Activated T-cell treated with anti-CD3 and anti-CD28 coated beads, Interleukin-2, amount 50 U/mL, for 4 hours (primary cell): ENCODE measurements at regions not wholly inside any gene's neighbourhood (a gene's known extent, or its start where the extent isn't known, plus 50 kb on each side); places are given as distances from the start of the nearest gene placed in this dataset.
"Not testable (repeated sequence)": the region's sequence is repeated elsewhere in the genome, so short reads cannot be mapped to it uniquely, and the experiment has no call there.

ENCODE experiments used
- ATAC-seq, 2 donors: fragments of 200-7000 bp; cut with Tn5 transposase; one replicate each; pipeline ENCODE4 v1.10.0; 2021
- DNase-seq: peaks from one replicate; pipeline ENCODE4 v3.0.0-alpha.2; 2020
- H3K27me3 Mint-ChIP-seq: one replicate; pipeline ENCODE4 v1.8.0; 2021; ENCODE audit warnings: low read depth, mixed read lengths
- H3K36me3 Mint-ChIP-seq: one replicate; pipeline ENCODE4 v1.8.0; 2022; ENCODE audit warnings: mixed read lengths; ENCODE audit not compliant: insufficient read depth
- H3K4me1 Mint-ChIP-seq: one replicate; pipeline ENCODE4 v1.8.0; 2021; ENCODE audit warnings: low read depth, mixed read lengths
- H3K4me3 Mint-ChIP-seq: one replicate; pipeline ENCODE4 v1.8.0; 2021; ENCODE audit warnings: mild to moderate bottlenecking, moderate library complexity, mixed read lengths
- H3K9me3 Mint-ChIP-seq: one replicate; pipeline ENCODE4 v1.8.0; 2021; ENCODE audit warnings: mixed read lengths

- Mint-ChIP-seq H3K4me3 (no peak overlapping the region), H3K36me3 (no peaks in the 10 kb centered on the region), H3K9me3 (peaks cover 7% of the 10 kb centered on the region), H3K27me3 (no peaks in the 10 kb centered on the region), H3K4me1 (no peaks in the 10 kb centered on the region)
- ATAC-seq = no peak
- no peak for DNase-seq
Observed at GRCh38 chr18:39586741-39587140, 2021.1 kb upstream of the CELF4 start.

DNA sequence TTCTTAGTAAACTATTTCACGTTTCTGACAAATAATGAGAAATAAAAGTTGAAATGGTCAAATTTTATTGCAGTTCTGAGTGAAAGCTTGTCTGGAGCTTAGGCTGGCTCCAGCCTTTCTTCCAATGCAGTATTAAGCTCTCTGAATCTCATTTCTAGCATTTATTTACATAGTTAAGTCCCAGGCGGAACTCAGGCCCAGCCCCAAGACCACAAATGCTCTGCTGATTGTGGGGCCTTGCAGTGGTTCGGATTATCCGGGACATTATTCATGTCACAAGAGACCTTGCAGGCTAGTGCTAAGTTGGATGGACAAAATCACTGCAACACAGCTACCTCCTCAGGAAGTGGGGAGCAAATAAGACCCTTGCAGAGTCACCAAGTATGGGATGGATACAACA, 2009.3 kb upstream of the CELF4 start:
- DNase-seq = no peak
- Mint-ChIP-seq H3K27me3 (no peaks in the 10 kb centered on the region), H3K4me3 (no peak overlapping the region), H3K36me3 (no peaks in the 10 kb centered on the region), H3K4me1 (no peaks in the 10 kb centered on the region), H3K9me3 (peaks cover 16% of the 10 kb centered on the region)
- ATAC-seq = no peak

DNA sequence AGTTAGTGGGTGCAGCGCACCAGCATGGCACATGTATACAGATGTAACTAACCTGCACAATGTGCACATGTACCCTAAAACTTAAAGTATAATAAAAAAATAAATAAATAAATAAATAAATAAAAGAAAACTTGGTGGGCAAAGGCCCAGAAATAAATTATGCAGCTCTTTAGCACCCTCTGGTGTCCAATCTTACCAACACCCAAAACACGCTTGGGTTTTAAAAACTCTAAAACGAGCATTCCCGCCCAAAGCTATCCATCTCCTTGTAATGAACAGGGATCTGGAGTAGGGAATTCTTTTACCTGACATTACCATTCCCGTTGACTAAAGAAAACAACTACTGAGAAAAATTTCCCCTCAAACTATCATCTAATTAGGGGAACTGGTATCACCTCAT, 2005.9 kb upstream of the CELF4 start:
- ATAC-seq (no peak), DNase-seq (no peak)
- no peaks in the 10 kb centered on the region for H3K36me3 Mint-ChIP-seq
- peaks cover 16% of the 10 kb centered on the region for H3K9me3 Mint-ChIP-seq
- H3K4me1 Mint-ChIP-seq = no peaks in the 10 kb centered on the region
- H3K4me3 Mint-ChIP-seq = no peak overlapping the region
- H3K27me3 Mint-ChIP-seq = no peaks in the 10 kb centered on the region

GRCh38 chr18:39565551-39566230, 2000.1 kb upstream of the CELF4 start:
- not testable (repeated sequence) for H3K27me3 Mint-ChIP-seq, ATAC-seq, H3K4me3 Mint-ChIP-seq, DNase-seq, H3K36me3 Mint-ChIP-seq, H3K9me3 Mint-ChIP-seq, H3K4me1 Mint-ChIP-seq

DNA sequence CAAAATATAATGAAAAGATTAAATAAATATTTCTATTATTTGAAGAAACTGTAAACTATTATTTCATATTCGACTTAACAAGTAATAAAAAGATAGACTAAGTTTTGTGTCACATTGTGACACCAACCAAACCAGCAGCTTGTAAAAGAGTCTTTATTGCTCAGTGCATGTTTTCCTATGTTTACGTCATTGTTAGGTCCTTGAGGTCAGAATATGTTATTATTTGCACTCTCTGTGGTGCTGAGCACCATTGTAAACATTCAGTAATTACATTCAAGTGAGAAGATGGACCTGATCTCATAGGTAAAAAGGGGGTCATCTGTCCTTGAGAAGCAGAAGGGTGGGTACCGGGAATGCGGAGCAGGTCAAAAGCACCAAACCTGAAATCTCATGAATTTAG, 1999.1 kb upstream of the CELF4 start:
- ATAC-seq (no peak), DNase-seq (no peak)
- Mint-ChIP-seq H3K36me3 (no peaks in the 10 kb centered on the region), H3K4me3 (no peak overlapping the region), H3K9me3 (peaks cover 4% of the 10 kb centered on the region), H3K27me3 (no peaks in the 10 kb centered on the region), H3K4me1 (no peaks in the 10 kb centered on the region)

DNA sequence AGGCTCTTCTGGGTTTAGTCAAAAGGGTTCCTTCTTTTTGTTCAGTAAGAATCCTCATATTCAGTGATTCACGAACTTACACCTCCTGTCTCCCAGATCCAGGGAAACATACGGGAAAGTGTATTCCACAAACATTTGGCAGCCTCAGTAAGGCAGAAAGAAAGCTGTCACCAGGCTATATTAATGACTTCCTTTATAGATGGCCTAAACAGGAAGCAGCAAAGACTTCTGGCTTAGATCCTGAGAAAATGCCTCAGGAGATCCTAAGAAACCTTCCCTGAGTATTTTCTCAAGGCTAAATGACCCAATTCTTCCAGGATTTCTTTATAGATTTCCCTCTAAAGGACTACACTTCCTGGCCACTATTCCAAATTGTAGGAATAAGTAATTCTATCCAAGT, 1995.5 kb upstream of the CELF4 start:
- Mint-ChIP-seq H3K36me3 (no peaks in the 10 kb centered on the region), H3K4me3 (no peak overlapping the region), H3K9me3 (peaks cover 4% of the 10 kb centered on the region), H3K27me3 (no peaks in the 10 kb centered on the region), H3K4me1 (no peaks in the 10 kb centered on the region)
- DNase-seq = no peak
- no peak for ATAC-seq

- no peaks in the 10 kb centered on the region for H3K36me3 Mint-ChIP-seq
- H3K27me3 Mint-ChIP-seq = no peaks in the 10 kb centered on the region
- peaks cover 4% of the 10 kb centered on the region for H3K9me3 Mint-ChIP-seq
- no peak overlapping the region for H3K4me3 Mint-ChIP-seq
- DNase-seq = no peak
- ATAC-seq = no peak
- H3K4me1 Mint-ChIP-seq = no peaks in the 10 kb centered on the region
Observed at GRCh38 chr18:39558658-39559057, 1993.1 kb upstream of the CELF4 start.

GRCh38 chr18:39555496-39555895, 1989.9 kb upstream of the CELF4 start:
- no peak overlapping the region for H3K4me3 Mint-ChIP-seq
- no peaks in the 10 kb centered on the region for H3K27me3 Mint-ChIP-seq
- no peaks in the 10 kb centered on the region for H3K36me3 Mint-ChIP-seq
- H3K9me3 Mint-ChIP-seq = peaks cover 4% of the 10 kb centered on the region
- DNase-seq (no peak), ATAC-seq (no peak)
- H3K4me1 Mint-ChIP-seq = no peaks in the 10 kb centered on the region

DNA sequence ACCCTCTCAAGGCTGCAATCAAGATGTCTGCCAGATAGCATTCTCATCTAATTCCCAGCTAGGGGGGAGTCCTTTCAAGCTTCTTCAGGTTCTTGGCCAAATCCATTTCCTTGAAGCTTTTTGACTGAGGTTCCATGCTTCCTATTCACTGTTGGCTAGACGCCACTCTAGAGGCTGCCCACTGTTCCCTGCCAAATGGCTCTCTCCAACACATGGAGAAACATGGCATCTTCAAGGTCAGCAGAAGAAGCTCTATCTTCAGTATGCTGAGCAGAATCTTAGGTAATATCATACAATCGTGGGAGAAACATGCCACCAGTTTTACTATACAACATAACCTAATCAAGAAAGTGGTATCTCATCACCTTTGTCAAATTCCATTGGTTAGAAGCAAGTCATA, 1985.1 kb upstream of the CELF4 start:
- no peaks in the 10 kb centered on the region for H3K36me3 Mint-ChIP-seq
- H3K4me3 Mint-ChIP-seq = no peak overlapping the region
- H3K9me3 Mint-ChIP-seq = no peaks in the 10 kb centered on the region
- no peak for ATAC-seq
- no peaks in the 10 kb centered on the region for H3K27me3 Mint-ChIP-seq
- DNase-seq = no peak
- H3K4me1 Mint-ChIP-seq = no peaks in the 10 kb centered on the region

DNA sequence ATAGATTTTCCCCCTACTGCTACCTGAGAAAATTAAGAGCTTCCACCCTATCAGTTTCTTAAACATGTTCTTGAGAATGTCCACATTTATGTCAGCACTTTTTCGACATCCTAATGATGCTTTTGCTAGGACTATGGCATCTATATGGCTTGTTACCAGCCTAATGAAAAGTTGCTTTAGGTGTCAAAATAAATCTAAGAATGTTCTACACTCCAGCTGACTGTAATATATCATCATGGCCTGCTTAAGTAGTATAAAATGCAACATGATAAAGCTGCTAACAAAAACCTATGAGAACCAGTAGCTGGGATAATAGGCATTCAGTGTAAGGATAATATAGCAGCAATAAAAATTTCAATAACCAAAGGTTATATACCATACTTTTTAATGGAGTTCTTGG, 1983.5 kb upstream of the CELF4 start:
- Mint-ChIP-seq H3K4me1 (no peaks in the 10 kb centered on the region), H3K27me3 (no peaks in the 10 kb centered on the region), H3K4me3 (no peak overlapping the region), H3K36me3 (no peaks in the 10 kb centered on the region), H3K9me3 (no peaks in the 10 kb centered on the region)
- ATAC-seq (no peak), DNase-seq (no peak)

GRCh38 chr18:39531659-39532058, 1966.1 kb upstream of the CELF4 start:
- Mint-ChIP-seq H3K36me3 (no peaks in the 10 kb centered on the region), H3K9me3 (peaks cover 5% of the 10 kb centered on the region)
- ATAC-seq = no peak

DNA sequence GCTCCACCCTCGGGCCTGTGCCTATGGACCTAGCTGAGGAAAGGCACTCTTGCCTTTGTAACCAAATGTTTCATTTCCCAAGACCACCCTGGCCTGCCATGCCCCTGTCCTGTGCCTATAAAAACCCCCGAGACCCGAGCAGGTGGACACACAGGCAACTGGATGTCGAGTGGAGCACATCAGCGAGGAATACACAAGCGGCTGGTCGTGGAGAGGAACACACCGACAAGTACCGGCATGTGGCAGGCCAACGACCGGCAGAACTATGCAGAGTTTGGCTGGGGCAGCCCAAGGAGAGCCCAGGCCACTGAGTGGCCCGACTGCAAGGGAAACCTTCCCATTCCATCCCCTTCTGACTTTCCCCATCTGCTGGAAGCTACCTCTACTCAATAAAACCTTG, 1963.8 kb upstream of the CELF4 start:
- no peak overlapping the region for H3K4me3 Mint-ChIP-seq
- no peaks in the 10 kb centered on the region for H3K4me1 Mint-ChIP-seq
- no peaks in the 10 kb centered on the region for H3K36me3 Mint-ChIP-seq
- ATAC-seq = no peak
- no peaks in the 10 kb centered on the region for H3K27me3 Mint-ChIP-seq
- no peak for DNase-seq
- H3K9me3 Mint-ChIP-seq = peaks cover 5% of the 10 kb centered on the region

More at GRCh38 chr18:39531659-39532058, 1966.1 kb upstream of the CELF4 start:
- H3K4me1 Mint-ChIP-seq = no peaks in the 10 kb centered on the region
- no peak overlapping the region for H3K4me3 Mint-ChIP-seq
- H3K27me3 Mint-ChIP-seq = no peaks in the 10 kb centered on the region
- no peak for DNase-seq

DNA sequence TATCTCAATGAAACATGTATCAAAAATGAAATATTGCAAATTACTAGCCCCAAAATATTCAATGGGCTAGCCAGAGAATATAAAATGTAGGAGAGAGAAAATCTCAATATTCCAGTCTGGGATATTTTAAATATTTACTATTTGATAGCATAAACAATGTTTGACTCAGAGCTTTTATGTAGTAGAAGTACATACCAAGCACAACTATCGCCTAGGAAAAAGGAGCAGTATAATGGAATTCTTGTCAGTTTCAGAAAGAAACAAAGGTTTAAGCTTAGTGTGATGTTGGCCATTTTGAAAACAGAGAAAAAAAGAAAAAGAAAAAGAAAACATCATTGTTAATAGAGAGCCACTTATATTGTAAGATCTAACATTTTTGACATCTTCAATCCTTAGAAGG, 1961.9 kb upstream of the CELF4 start:
- DNase-seq (no peak), ATAC-seq (no peak)
- no peaks in the 10 kb centered on the region for H3K36me3 Mint-ChIP-seq
- no peak overlapping the region for H3K4me3 Mint-ChIP-seq
- no peaks in the 10 kb centered on the region for H3K27me3 Mint-ChIP-seq
- no peaks in the 10 kb centered on the region for H3K4me1 Mint-ChIP-seq
- H3K9me3 Mint-ChIP-seq = no peaks in the 10 kb centered on the region

DNA sequence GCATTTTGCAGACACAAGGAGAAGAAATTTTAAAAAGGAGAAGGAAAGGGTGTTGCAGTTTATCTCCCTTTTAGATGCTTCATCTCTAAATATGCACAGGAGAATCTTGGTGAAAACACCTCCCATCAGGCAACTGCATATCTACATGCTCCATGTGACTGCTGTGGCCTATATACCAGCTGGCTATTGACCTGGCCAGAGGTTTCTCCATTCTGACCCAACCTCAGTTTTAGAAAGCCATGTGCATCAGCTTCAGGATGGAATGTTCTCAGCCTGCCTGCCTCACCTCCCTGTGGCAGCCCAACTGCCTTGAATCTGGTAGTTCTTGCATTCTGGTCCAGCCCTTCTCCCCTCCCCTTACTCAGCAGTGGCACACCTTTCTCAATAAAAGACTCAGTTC, 1958.8 kb upstream of the CELF4 start:
- H3K4me1 Mint-ChIP-seq = no peaks in the 10 kb centered on the region
- ATAC-seq = no peak
- no peaks in the 10 kb centered on the region for H3K27me3 Mint-ChIP-seq
- H3K36me3 Mint-ChIP-seq = no peaks in the 10 kb centered on the region
- DNase-seq = no peak
- no peaks in the 10 kb centered on the region for H3K9me3 Mint-ChIP-seq
- no peak overlapping the region for H3K4me3 Mint-ChIP-seq

DNA sequence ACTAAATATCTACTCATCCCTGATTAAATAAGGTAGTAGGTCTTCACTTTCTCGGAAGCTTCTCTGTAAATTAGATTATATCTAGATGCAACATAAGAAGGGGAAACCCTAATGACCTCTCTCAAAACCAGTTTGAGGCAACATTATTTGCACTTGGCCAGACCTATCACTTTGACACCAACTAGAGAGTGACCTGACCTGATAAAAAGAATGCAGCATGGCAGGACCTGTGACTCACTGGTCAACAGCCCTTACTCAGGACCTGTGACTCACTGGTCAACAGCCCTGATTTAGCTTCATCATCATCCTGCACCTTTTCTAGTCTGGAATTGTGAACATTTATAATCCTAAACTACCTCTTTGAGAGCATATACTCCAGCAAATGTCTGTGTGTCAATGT, 1957.7 kb upstream of the CELF4 start:
- Mint-ChIP-seq H3K9me3 (no peaks in the 10 kb centered on the region), H3K4me1 (no peaks in the 10 kb centered on the region), H3K4me3 (no peak overlapping the region)

DNA sequence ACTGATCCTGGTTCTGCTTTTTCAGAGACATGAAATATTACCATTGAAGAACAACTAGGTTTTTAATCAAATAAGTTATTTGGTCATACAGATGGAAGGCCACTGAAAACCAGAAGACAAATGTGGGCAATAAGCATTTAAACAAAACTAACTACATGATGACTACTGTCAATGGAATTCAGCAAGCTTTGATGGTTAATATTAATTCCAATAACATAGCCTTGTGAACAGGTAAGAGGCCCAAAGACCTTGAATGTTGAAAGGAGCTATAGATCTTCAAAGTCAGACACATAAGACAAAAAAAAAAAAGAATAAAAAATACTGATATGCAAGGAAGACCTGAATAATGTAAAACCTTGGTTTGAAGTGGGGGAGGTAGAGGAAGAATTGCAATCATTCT, 1955.6 kb upstream of the CELF4 start:
- no peak overlapping the region for H3K4me3 Mint-ChIP-seq
- H3K9me3 Mint-ChIP-seq = no peaks in the 10 kb centered on the region
- no peaks in the 10 kb centered on the region for H3K36me3 Mint-ChIP-seq
- H3K27me3 Mint-ChIP-seq = no peaks in the 10 kb centered on the region
- no peak for ATAC-seq
- H3K4me1 Mint-ChIP-seq = no peaks in the 10 kb centered on the region
- DNase-seq = no peak

More for the DNA sequence above, 1957.7 kb upstream of the CELF4 start:
- DNase-seq (no peak), ATAC-seq (no peak)
- no peaks in the 10 kb centered on the region for H3K36me3 Mint-ChIP-seq
- no peaks in the 10 kb centered on the region for H3K27me3 Mint-ChIP-seq
